ENCODE measurements at regions not wholly inside any gene's neighbourhood (a gene's known extent, or its start where the extent isn't known, plus 50 kb on each side); places are given as distances from the start of the nearest gene placed in this dataset.

DNA sequence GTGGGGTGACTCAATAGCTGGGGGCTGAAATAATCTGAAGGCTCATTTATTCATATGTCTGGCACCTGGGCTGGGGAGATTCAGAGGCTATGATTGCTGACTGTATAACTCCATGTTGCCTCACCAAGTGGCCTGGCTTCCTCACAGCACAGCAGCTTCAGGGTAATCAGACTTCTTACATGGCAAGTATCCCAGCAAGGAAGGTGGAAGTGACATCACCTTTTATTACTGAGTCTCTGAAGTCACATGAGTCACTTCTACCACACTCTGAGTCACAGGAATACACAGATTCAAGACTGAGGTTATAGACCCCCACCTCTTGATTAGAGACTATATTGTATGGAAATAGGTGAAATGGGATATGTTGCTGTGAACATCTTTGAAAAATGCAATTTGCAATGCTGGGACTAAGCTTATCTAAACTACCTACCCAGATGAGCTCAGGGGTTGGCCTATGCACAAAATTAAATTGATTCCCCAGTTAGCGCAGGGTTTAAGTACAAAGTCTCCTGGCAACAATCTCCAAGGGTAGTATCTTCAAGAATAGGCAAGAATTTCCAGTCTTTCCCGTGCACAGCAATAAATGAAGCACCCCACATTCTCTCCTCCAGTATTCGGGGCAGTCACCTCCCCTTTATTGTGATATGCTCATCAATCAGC lies 553.1 kb downstream of the LRRC70 start:
- TF ChIP-seq, protein P1, sequence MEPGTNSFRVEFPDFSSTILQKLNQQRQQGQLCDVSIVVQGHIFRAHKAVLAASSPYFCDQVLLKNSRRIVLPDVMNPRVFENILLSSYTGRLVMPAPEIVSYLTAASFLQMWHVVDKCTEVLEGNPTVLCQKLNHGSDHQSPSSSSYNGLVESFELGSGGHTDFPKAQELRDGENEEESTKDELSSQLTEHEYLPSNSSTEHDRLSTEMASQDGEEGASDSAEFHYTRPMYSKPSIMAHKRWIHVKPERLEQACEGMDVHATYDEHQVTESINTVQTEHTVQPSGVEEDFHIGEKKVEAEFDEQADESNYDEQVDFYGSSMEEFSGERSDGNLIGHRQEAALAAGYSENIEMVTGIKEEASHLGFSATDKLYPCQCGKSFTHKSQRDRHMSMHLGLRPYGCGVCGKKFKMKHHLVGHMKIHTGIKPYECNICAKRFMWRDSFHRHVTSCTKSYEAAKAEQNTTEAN (CRISPR knock-in tag; IDR thresholded peaks at IDR 0.05), result no peak
- TF ChIP-seq, protein P2, sequence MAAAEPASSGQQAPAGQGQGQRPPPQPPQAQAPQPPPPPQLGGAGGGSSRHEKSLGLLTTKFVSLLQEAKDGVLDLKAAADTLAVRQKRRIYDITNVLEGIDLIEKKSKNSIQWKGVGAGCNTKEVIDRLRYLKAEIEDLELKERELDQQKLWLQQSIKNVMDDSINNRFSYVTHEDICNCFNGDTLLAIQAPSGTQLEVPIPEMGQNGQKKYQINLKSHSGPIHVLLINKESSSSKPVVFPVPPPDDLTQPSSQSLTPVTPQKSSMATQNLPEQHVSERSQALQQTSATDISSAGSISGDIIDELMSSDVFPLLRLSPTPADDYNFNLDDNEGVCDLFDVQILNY (CRISPR knock-in tag; IDR thresholded peaks at IDR 0.05), result no peak
- TF ChIP-seq, protein P3, sequence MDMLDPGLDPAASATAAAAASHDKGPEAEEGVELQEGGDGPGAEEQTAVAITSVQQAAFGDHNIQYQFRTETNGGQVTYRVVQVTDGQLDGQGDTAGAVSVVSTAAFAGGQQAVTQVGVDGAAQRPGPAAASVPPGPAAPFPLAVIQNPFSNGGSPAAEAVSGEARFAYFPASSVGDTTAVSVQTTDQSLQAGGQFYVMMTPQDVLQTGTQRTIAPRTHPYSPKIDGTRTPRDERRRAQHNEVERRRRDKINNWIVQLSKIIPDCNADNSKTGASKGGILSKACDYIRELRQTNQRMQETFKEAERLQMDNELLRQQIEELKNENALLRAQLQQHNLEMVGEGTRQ (CRISPR knock-in tag; IDR thresholded peaks at IDR 0.05), result no peak

All from K562 (cell line).